ENCODE measurements at regions not wholly inside any gene's neighbourhood (a gene's known extent, or its start where the extent isn't known, plus 50 kb on each side); places are given as distances from the start of the nearest gene placed in this dataset.

DNA sequence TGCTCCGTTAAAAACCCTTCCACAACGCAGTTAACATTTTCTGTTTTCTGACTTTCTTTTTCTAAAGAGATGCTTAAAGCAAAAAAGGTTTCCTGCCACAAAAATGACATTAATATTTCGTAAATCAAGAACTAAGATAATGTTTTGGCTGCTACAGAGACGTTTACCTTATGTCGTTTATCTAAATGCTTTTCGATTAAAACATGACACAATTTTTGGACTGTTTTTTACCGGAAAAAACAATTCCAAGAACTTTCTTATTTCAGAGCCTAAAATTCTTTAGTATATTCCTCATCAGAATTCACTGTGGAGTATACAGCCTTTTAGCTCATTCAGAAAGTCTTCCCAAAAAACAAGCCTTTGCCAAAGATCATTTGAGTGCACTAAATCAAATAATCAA, 278.0 kb upstream of the TCF4 start:
- DNase-seq = no peak

DNA sequence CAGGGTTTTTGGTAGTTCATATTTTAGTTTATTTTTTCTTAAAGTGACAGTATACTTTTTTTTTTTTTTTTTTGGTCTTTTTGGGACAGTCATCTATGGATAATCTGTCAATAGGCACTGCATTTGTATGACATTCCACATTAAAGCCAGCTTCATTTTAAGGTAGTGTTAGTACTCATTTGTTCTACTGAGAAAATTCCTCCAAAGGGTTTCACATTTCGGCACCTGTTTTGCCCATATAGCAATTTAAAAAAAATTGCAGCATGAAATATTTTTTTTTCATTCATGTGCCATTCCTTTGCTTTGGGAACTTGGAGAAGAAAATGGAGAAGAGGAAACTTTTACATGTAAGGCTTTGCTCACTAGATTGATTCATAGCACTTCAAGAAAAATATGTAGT, 276.3 kb upstream of the TCF4 start:
- DNase-seq = no peak

DNA sequence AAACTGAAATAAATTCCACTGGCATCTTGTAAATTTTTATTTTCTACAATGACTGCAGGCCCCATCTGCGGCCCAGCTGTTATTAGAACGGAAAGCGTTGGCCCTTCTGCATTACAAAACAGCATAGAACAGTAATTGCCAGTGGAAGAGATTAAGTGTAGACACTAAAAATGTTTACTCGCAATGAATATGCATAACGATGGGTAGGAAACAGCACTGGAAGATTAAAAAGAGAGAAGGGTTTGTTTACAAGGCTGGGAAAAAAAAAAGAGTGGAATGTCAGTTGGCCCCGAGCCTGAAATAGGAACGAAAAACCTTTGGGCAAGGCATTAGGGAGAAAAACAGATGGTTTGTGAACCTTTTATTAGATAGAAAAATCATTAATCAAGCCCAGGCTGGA, 275.9 kb upstream of the TCF4 start:
- DNase-seq = no peak

DNA sequence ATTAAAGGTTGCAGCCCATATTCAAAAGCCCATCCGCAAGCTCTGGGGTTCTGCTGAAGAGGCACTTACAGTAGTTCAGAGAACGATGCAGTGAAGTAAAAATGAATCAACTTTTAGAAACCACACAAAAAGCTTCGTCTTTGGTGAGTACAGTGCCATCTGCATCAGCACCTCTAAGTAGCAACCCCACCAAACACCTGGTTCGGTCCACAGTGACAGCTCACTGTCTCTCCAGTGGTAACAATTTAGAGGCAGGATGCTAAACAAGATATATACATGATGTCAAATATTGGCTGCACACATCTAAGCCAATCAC, 275.4 kb upstream of the TCF4 start:
- no peak for DNase-seq

DNA sequence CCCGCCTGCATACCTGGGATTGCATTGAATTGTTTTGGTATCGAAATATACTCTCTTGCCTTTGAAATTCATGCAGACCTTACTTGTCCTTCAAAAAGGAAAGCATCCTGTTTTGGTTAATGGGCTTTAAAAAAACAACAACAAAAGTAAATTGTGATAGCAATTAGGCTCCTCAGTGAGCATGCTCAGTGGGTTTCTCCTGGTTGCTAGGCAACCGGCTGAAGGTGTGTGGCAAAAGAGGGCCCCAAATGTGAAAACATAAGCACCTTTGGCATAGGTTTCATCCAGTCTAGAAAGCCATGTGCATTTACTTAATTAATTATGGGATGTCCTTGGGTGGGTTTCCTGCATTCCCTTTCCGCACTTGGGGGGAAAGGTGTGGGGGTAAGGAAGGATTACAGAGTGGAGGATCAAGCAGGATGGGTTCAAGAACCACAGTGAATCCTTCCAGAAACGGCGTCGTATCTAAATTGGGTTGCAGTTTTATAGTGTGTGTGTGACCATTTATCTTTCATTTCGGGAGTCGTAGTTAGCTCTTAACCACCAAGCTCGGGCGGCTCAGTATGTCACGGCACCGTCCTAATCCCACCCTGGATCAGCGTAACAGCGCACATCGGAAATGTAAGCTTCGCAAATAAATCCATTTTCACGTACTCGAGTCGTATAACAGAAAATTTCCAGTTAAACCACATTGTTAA, 274.9 kb upstream of the TCF4 start:
- no peak for DNase-seq

DNA sequence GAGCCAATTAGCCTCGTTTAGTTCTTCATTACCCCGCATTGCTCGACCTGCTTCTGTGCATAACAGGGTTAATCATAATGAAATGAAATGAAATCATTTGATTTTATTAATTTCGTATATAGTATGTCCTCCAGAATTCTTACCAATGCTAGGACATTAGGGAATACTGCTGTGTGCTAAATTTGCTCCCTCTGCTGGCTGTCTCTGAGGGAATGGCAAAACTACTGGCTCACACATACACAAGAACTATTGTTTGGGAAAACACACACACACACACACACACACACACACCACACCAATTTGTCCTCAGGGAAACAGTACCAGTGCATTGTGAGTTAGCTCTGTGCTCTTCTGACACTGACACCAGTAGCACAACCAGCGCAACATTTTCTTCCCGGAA, 273.3 kb upstream of the TCF4 start:
- no peak for DNase-seq

DNA sequence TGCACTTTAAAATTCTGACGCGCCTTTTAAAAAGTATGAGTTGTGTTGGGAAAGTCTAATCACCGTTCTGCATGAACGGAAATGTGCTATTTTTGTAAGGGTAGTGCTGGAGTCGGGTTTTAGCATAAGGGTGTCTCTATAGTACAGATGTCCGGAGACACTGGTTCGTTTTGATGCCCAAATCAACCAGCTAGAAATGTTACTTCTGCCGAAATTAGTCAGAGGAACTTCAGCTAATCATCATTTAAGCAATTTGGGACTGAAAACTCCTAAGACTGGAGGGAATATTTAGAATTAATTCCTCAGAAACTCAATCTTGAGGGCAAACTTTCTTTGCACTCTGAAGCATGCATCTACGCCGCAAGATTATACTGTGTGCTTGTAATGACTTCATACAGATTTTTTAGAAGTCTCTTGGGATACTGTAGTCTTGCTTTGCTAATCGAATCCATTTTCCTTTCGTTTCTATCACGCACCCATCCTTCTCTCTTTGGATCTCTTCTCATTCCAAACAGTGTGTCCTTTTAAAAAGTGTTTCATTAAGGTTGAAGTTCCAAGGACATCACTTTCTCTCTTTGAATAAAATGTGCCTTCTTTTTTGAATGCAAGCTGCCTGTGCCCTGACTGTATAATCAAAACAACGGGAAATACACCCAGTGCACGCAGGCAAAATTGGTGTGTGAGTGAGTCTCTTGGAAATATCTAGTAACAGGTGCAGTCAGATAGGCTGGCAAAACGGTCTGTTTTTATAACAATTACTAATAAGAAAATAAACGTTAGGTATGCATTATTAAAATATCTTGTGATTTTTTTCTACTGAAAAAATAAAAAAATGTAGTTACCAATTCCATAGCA, 270.9 kb upstream of the TCF4 start:
- DNase-seq = no peak

DNA sequence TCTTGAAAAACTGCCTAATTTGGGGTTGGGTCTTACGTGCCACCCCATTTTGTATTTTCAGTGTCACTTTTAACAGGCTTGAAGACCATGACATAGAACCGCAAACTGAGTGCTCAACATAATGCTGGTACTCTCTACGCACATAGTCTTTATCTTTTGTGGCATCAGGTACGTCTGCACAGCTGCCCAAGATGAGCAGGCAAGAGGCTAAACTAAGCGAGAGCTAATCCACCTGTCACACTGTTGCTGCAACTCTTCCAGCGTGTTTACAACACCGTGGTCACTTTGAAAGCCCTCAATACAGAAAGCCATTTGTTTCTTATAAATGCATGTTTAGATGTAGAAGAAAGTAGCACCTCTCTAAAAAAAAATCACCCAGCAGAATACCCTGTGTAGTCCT, 270.0 kb upstream of the TCF4 start:
- DNase-seq = no peak

DNA sequence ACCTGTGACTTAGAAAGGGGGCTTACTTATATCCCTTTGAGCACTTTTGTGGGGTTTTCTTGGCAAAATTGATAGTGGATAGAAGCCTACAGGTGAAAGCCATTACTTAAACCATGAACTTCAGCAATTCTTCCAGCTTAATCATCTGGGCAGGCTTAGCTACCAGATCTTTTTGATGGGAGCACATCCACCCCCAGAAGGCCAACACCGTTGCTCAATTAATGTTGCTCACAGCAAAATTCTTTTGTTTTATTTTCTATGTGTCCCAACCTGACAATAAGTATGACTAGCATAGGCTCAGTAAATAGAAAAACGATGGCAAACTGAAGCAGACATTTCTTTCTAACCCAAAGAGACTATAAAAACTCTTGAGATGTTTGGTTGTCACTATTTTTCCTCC, 269.4 kb upstream of the TCF4 start:
- DNase-seq = no peak

DNA sequence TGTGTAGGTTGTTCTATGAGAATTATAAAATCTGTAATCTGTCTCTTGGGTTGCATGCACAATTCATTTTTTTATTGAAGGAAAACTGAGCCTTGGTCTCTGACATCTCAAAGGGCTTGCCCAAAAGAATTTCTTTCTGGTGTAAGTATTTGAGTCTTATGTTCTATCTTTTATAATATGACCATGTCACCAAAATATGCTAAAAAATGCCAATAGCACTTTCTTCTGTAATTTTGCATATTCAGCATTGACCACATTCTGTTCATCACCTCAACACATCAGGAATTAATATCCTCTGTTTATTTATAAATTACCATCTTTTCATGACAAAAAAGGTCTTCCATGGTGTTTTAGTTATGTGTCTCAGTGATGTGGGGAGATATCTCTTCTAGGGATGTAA, 268.7 kb upstream of the TCF4 start:
- no peak for DNase-seq

DNA sequence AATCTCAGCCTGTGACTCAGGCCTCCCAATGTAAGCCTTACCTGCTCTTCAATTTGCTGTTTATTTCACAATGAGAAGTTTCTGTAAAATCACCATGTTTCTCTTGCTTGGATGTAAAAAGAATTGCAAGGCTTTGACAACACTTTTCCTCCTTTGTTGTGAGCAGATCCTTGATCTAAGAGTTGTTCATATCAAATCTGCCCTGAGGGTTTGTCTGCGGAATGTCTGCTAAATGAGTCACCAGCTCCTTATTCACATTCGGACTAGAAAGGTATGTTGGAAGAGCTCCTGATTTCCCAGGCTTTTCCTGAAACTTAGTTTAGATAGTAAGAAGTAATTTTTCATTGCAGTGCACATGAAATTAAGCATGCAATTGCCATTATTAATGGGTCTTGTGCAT, 268.2 kb upstream of the TCF4 start:
- DNase-seq = no peak

DNA sequence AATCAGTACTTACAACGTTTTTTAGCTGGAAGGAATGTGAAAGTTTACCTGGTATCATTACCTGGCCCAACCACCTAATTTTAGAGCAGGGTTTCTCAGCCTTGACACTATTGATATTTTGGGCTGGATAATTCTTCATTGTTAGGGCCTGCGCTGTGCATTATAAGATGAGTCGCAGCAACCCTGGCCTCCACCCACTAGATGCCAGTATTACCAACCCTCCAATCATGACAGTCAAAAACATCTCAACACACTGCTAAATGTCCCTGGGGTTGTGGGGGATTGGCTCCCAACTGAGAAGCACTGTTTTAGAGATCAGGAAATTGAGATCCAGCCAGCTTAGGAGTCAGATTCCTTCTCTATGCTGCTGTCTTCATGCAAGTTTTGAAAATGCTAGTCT, 265.3 kb upstream of the TCF4 start:
- no peak for DNase-seq

DNA sequence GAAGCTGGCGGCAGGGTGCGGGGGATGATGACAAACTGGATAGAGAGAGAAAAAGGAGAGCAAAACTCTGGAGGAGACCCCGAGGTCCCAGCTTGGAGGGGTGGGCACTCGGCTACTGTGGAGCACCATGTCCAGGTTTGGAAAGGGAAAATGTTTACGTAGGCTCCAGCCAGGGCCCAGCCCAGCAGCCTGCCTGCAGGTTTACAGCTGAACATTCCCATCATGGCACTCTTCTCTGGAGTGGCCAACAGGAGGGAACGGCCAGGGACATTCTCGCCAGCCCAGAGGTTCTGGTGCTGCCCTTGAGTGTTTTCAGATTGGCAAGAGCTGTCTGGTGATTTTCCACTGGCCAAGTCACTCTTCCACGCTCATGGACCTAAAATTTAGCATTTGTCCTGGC, 262.9 kb upstream of the TCF4 start:
- DNase-seq = no peak

DNA sequence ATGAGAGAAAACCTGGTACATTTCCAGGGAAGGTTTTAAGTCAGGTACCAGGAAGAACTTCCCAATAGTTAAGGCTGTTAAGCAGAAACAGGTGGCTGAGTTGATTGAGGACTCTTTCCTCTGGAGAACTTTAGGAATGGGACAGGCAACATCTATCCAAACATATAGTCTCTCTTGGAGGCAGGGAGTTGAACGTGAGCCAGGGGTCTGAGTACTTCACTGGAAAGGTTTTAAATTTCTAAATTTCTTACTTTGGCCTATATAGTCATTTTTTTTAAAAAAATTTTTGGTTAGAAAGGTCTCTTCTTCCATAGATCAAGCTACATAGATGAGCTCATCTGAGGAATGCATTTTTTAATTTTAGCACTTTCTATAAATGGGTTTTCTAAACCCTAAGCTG, 261.4 kb upstream of the TCF4 start:
- DNase-seq = no peak

DNA sequence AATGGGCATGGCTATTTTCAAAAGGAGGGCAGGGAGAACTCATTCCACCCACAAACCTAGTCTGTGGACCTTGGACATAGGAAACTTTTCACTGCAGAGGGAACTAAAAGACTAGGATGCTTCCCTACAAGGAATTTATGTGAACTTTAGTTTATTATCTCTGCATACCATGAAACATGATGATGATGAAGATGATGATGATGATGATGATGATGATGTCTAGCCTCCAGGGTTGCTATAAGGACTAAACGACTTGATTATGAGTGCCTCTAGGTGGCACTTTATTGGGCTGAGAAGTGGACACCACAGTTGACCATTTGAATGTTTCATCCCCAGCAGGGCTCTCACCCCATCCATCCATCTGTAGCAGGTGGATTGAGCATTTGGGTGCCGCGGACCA, 260.0 kb upstream of the TCF4 start:
- no peak for DNase-seq

DNA sequence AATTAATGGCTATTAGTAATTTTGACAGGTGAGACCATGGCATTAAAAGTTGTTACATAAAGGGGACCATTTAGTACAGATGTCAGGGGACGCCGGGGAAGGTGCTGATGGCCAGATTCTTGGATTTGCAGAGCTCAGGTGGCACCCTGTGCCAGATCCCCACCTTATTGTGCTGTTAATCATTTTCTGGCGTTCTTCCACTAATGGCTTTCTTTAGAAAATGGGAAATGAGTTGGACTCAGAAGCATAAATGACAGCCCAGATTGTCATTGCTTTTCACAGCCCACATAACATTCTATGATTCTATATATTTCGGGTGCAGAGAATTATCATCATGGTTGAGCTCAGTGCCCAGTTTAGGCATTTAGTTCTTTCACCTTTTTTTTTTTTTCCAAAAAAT, 257.2 kb upstream of the TCF4 start:
- DNase-seq = no peak

DNA sequence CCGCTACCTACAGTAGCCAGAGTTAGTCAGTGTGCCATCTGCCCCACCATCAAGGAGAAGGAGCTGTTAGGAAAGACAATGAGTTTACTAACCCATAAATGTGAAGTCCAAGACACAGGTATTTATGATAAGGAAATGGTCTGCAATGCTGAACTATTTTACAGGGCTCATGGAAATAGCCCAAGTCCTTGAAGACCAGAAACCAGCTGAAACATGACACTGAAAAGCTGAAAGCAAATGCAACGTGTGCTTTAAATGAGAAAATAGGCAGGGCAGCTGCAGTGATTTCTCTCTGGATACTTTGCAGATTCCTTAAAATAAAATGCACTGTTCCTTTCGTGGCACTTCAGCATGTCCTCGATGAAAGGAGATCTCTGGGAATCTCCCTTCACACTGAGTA, 256.4 kb upstream of the TCF4 start:
- DNase-seq = no peak

DNA sequence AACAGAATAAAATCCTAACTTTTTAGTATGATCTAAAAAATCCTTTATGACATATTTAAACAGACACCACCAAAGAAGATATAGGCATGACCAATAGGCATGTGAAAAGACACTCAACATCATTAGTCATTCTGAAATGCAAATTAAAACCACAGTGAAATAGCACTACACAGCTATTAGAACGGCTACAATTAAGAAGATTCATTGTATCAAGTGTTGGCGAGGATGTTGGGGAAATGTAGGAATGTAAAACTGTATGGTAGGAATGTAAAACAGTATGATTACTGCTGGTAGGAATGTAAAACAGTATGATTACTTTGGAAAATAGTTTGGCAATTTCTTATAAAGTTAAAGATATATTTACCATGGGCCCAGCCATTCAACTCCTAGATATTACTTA, 253.3 kb upstream of the TCF4 start:
- DNase-seq = no peak

DNA sequence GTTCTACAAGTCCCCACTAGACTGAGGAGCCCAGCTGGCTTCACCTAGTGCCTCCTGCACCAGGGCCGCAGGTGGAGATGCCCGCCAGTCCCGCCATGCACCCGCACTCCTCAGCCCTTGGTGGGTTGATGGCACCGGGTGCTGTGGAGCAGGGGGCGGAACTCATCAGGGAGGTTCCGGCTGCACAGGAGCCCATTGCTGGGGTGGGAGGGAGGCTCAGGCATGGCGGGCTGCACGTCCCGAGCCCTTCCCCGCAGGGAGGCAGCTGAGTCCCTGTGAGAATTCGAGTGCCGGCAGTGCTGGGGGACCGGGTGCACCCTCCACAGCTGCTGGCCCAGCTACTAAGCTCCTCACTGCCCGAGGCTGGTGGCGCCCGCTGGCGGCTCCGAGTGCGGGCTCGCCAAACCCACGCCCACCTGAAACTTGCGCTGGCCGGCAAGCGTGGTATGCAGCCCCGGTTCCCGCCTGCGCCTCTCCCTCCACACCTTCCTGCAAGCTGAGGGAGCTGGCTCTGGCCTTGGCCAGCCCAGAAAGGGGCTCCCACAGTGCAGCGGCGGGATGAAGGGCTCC, 252.7 kb upstream of the TCF4 start:
- DNase-seq = no peak

DNA sequence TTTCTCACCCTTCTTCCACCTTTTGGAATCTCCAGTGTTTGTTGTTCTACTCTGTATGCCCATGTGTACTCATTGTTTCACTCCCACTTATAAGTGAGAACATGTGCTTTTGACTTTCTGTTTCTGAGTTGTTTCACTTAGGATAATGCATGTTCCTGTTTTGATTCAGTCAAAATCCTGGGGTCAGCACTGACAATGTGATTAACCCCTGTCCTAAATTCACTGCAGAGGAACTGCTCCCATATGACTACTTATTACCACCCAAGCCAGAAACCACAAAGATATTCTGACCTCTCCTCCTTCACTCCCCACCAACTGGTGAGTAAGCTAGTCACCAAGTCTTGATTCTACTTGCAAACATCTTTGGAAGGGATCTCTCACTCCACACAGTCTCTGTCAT, 251.4 kb upstream of the TCF4 start:
- DNase-seq = no peak

DNA sequence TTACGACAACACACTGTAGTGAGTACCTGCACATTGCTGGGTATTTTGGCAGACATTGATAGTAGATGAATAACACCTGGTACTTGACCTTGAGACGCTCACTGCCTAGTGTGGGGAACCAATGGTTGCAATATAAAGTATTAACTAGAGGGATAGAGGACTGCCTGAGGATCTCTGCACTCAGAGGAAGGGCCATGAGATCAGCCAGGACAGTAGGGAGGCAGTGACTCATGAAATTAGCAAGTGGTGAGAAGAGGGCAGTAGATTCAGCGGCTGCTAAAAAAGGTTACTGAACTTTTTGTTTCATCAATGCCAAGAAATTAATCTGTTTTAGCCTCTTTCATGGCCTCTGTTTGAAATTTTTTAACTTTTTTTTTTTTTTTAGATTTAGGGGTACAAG, 250.8 kb upstream of the TCF4 start:
- no peak for DNase-seq

DNA sequence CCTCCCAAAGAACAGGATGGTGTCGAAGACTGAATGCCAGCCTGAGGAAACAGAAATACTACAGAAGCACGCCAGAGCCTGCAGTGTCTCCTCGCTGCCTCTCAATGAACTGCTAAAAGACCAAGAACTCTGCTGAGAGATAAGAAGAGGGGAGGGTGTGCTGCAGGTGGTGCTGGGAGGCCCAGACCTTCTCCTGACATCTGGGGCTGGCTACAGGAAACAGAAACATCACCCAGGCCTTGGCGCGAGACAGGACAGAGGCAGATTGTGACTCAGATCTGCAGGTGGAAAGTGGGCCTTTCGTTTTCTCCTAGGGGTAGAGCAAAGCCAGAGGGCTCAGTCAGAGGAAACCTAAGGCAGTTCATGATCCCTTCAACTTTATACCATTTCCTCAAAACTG, 250.3 kb upstream of the TCF4 start:
- no peak for DNase-seq

DNA sequence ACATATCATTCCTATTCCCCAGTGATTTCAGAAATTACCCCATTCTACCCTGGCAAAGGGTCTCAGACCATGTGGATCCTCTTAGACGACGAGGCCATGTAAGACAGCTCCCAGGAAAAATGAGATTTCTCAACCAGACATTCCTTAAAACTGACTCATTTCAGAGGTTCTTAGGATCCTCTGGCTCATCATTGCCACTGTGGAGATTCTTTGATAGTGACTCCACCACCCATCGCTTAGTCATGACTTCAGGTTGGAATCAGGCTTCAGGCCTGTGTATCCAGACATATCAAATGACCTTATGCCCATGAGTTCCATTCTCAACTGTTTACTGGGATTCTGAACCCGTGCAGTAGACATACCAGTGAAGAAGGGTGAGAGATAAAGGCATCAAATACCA, 245.6 kb upstream of the TCF4 start:
- no peak for DNase-seq

DNA sequence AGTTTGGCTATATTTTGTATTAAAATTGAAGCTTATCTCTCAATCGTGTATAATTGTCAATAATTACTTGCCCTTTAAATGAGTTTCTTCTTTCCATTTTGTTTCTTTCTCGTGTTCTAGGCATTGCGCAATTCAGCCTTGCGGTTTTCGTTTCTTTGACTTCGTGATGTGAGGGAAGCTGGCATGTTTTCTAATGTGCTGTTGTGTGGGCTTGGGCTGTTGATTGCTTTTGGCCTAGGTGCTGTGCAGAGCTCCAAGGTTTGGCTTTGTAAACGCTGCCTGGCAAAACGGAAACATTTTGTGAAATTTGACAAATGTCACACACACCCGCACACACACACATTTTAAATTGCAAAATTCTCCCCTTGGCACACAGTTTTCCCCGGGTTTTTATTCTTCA, 242.6 kb upstream of the TCF4 start:
- DNase-seq = no peak

DNA sequence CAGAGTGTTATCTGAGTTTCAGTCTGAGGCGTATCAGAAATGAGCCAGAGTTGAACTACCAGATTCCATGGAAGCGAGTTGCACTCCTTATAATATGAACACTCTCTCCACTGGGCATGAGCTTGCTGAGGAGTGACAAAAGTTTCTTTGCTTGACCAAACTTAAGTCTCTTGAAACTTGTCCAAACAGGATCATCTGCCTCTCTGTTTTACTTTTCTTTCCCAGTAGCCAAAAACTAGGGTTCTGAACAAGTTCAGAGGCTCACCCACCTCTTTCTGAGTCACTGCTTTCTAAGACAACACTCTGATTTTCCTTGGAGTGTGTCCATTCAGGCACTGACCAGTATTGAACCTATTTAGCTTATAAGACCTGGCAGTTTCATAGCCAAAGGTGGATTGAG, 233.2 kb upstream of the TCF4 start:
- DNase-seq = no peak
